GM21447 (cell line): ENCODE measurements at regions not wholly inside any gene's neighbourhood (a gene's known extent, or its start where the extent isn't known, plus 50 kb on each side); places are given as distances from the start of the nearest gene placed in this dataset.

Experiments used
- ATAC-seq: cut with Tn5 transposase; IDR thresholded peaks from one replicate; pipeline ENCODE4 v1.9.1; 2021; ENCODE audit not compliant: unreplicated experiment

DNA sequence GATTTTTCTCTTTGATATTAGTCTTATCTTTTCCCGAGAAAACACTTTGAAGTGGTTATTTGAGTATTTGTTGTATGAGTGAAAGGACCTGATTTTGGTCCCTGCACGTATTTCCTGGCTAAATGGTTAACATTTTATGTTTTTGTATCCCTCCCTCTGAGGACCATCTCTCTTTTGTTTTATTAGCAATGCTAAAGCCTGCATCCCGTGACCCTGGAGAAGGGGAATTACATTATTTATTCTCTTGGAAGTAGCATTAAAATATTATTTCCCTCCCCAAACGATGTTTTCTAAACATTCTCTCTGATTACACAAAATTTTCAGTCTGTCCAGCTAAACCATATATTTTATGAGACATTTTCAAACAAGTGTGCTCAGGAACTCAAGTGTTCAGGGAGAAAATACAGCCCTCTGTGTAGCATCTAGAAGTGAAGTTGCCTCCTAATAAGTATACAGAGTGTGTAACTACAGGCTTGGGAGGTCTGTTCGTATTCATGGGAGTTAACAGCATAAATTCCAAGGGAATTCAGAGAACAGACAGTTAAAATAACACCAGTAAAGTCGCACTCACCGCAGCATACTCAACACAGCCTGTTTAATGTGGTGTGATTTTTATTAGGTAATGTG, 163.8 kb upstream of the NPVF start:
- no peak for ATAC-seq

DNA sequence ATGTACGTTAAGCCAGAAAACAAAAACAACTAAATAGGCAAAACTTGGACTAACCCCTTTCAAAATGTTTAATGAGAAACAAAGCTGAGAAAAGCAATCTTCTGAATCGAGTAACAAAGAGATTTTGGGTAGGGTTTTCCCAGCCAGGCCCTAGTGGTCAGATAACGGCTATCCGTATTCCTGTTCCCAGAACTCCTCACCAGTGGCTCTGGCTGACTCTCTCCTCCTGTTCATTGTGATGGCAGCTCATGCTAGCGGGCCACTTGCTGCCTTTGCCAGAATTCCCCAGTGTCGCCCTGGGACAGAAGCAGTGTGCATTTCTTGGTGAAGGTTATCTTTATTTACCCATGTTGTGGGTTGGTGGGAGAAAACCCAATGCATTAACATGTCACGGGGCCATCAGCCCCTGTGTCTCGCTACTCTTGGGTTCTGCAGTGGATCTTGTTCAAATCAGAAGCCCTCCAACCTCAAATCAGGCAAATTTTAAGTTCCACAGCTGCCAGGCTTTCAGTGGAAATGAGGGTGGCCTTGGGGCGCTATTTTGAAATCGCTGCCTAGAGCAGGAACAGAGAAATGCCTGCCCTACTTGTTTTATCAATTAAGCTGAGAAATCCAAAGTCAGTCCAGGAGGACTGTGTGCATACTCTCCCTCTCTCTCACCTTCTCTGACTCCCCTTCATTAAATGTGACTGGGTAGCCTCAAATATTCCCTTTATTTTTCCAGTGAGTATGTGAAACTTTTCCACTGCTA, 164.5 kb upstream of the NPVF start:
- ATAC-seq: no peak

DNA sequence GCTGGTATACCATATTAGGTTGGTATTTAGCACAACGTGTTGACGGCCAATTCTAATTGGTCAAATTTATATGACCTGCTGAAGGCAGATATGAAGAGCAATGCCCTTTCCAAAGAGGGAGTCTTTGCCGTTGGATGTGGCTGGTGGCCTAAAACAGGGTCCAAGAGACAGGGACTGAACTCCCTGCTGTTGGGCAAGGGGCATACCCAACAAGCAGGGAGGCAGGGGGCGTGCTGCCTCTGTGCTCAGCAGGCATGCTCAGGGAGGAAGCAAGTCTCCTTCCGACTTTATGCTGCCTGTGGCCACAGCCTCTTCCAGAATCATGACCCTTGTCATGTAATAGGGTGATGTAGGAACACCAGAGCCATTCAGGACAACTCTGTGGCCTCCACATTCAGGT, 167.7 kb upstream of the NPVF start:
- ATAC-seq: no peak

DNA sequence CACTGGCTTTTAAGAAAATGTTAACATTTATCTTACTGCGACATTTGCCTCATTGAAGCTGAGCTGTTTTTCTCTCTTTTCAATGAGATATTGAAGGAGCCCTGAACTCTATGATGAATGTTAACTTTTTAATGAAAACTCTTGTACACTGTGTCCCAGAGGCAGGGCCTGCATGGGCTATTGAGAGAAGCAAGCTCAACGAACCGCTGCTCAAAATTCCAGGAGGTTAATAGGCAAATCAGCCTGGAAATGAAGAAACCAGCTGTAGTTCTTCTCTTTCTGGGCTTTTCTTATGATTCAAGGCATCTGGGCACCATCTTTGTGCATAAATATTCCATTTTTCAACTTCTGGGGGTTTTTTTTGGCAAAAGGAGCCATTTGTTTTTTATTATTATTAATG, 168.4 kb upstream of the NPVF start:
- no peak for ATAC-seq

DNA sequence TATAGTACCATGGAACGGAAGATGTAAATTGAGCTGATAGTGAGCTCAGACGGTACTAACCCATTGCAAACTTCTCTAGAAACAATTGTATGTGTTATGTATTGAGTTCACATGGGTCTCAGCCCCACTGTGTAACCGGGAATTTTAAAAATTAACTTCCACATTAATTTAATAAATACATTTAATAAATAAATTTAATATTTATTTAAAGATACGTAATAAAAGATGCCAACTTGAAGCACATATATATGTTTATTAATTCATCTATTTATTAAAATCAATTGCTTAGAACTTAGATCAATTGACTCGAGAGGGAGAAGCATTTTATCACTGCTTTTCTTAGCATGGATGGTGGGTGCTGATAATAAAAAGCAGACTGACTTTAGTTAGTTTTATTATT, 170.1 kb upstream of the NPVF start:
- ATAC-seq: no peak

DNA sequence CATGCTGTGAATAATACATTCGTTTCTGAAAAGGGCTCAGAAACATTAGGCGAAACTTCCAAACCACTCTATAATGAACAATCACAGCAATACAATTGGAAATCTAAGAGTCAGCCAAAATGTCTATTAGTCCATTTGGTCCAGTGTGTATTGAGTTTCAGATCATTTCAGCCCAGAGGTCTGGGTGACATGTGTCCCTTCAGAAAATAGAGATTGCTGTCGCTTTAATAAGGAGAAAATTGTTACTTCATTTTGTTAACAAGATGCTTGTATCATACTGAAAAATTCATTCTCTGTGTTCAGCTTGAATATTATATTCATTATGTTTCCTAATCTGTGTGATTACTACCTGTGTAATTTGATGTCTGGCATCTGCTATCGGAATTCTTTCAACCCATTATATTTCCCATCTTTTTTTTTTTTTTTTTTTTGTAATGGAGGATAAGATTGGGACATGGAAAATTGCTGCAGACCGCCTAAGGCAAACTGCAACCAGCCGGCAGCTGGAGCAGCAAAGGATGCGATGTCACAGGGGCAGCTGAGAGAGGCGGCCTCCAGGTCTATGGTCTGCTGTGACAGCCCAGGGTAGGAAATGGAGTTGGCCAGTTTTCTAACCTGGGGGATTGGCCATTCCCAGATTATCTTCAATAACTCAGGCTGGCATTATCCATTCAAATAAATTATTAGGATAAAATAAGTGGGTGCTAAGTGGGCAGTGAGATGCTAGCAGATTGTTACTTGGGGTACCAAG, 170.9 kb upstream of the NPVF start:
- no peak for ATAC-seq

DNA sequence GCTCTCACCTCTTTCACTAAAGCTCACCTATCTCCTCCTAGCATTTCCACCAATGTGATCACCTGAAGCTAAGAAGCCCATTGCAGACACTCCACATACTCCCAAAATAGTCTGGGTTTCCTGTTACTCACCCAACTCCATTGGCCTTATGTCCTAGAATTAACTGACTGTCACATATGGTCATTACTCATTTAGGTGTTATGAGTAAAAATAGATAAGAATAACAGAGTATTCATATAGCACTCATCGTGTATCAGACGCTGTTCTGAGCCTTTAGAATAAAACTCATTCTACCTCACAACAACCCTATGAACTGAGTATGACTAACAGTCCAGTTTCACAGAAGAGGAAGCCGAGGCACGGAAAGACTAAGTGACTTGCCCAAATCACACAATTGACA, 174.2 kb upstream of the NPVF start:
- no peak for ATAC-seq

DNA sequence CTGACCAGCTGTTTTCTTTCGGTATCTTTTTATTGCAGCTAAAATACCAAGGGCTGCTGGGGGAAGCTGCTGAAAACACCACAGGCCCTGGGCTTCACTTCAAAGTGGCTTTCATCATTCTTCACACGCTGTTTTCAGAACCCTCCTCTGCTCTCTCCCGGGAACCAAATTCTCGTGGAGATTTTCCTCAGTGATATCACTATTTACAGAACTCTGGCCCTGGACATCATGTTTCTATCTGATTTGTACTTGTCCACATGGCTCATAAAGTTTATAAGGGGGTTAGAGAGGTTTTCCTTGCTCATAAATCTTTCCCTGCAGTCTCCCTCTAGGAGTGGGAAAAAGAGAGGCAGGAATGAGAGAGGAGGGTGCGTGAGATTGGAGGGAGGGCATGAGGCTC, 177.4 kb upstream of the NPVF start:
- no peak for ATAC-seq

DNA sequence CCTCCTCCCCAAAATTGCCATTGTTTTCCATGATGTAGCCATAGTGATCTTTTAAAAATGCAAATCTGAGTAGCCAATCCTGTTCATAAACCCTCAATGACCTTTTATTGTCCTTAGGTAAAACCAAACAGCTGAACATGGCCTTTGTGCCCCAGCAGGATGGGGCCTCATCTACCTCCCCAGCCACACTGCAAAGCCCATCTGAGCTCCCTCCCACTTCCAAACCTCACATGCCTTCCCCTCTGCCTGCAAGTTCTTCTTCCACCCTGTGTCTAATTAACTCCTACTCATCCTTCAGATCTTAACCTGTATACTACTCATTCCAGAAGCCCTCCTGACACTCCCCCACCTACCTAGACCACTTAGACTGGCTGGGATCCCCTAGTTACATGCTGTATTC, 178.8 kb upstream of the NPVF start:
- ATAC-seq: no peak

DNA sequence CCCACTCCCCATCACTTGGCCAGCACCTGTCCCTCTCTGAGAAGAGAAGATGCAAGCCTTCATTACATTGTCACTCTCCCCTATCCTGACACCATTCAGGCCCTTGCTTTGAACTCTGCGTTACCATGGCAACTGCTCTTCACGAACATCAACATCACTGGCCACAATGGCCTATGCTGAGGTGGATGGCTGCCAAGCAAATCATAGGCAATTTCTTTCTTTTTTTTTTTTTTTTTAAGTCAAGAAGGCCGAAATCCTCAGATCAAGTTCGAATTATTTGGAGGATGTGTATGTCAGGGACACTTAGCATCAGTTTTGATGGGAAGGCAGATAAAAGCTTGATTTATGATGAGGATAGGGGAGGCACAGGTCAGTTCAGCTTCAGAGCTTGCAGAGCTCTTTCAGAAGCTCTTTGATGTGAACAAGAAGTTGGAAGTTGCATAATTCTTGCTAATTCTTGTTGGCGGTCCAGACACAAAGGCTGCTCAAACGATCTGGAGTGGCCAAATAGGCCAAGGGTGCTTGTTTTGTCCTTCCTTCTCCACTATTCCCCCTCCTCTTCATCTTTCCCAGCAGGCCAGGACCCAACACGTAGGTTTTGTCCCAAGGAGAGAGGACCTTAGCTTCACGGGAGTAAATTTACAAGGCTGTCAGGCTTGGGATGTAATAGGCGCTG, 179.9 kb upstream of the NPVF start:
- ATAC-seq: no peak

DNA sequence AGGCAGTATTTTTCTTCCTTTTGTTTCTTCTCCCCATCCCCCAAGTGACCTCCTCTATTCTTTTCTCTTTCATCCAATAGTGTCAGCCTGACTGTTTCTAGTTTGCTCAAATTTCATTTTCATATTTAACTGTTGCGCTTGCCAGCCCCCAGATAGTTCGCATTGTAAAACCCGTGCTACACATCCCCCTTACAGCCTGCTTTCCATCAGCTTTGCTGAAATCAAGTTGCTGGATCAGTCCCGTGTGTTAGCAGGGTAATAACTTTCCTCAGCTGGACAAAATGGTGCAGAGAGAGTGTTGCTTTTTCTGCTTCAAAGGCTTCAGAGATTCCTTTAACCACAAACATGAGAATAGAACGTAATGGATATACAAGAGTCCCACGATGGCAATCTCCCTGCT, 180.6 kb upstream of the NPVF start:
- no peak for ATAC-seq

DNA sequence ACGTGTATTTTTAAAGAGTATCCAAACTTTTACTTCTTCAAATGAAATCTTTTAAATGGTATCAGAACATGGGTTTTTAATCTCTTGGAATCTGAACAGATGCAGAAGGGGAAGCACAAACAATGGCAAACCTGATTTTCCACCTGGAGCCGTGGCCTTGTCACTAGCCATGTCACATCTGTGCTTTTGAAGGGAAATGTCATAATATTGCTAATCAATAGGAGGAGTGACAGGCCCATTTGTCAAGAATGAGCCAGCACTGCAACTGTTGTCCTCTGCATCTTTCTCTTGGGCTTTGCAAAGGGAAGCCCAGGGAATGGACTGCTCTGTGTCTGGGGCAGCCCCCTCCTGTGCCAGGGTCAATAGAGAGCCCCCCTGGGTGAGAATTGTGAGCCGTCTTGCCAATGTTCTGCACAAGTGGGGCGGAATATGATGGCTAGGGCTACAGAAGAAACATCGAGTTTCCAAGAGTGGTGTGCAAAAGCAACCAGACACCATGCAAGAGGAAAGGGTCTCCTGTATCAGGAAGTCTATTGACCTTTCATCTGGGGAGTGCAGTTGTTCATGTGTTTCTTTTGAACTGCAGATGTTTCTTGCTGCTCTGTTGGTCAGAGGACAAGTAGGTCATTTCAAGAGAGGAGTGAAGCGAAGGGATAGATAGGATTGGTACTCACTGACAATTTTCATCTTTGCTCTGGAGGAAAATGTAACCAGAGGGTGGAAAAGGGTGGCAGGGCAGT, 181.8 kb upstream of the NPVF start:
- no peak for ATAC-seq

DNA sequence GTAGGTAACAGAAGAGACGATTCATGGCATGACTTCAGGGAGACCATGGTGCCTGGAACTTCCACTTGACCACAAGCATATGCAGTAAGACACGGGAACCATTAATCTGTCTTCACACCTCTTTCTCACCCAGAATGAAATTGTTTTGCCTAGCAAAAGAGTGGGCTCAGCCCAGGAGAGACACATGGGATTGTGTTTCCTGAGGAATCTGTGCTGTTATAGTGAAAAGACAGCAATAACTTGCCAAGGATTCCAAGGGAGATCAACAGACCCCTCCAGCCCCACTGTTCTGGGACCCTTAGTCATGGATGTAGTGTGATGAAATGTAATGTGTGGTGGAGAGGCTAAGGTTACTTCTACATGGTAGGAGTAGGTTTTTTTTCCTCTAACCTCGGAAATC, 192.5 kb upstream of the NPVF start:
- ATAC-seq: no peak

DNA sequence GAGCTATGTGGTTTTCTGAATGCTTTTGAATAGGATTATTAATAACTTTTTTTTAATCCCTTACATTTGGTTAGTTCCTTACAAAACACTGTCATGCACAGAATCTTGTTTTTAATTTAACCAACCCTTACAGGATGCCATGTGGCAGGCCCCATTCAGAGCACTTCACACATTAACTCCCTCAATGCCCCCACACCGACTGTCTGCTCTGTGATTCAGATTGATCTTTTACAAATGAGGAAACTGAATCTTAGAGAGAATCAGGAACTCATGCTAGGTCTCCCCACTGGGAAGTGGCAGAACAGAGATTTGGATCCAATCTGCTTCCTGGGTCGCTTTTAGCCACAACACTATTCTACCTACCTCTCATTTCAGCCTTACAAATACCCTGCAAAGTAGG, 195.8 kb upstream of the NPVF start:
- no peak for ATAC-seq

DNA sequence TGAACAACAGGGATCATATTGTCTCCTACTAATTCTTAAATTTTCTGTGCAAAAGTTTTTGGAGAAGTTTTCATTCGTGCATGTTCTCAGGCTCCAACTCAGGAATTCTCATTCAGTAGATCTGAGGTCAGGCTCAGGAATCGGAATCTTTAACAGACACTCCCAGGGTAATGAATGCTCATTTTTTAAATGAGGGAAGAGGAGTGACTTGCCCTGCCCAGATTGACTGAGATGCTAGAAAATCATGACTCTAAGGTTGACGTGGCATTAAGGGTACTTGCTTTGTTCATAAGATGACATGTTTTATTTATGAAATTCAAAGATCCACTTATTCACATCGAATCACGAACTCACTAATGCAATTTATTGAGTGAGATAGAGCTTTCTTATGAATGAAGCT, 196.6 kb upstream of the NPVF start:
- no peak for ATAC-seq

DNA sequence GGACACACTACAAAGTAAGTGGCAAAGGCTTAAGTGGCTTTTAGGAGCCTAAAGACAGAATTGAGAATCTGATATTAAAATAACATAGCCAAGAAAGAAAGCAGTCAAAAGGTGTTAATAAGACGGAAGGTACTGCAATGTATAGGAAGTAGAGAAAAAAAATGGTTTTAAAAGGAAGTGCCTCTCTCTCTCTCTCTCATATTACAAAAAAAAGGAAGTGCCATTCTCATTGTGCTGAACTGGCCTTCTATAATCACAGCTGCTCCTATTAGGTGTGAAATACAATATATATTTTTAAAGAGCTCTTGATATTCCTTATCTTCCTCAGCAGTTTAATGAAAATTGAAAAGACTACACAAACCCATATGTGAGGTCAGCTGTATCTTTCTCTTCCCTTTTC, 199.4 kb upstream of the NPVF start:
- ATAC-seq: no peak

DNA sequence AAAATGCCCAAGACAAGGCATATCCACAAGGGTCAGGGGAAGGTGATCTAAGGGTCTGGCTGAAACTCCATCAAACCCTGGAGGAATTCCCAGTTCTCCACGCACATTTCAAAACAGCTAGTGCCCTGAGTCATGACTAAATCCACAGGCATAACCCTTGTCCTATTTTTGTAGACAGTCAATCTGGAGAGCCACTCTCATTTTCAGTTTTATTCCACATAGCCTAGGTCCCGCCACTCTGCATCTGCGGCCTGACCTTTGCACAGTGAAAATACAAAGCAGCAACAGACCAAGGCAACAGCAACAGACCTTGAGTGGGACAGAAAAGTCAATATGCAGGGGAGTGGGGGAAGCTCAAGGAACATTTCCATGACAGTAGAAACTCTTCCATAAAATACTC, 201.4 kb upstream of the NPVF start:
- ATAC-seq: no peak

DNA sequence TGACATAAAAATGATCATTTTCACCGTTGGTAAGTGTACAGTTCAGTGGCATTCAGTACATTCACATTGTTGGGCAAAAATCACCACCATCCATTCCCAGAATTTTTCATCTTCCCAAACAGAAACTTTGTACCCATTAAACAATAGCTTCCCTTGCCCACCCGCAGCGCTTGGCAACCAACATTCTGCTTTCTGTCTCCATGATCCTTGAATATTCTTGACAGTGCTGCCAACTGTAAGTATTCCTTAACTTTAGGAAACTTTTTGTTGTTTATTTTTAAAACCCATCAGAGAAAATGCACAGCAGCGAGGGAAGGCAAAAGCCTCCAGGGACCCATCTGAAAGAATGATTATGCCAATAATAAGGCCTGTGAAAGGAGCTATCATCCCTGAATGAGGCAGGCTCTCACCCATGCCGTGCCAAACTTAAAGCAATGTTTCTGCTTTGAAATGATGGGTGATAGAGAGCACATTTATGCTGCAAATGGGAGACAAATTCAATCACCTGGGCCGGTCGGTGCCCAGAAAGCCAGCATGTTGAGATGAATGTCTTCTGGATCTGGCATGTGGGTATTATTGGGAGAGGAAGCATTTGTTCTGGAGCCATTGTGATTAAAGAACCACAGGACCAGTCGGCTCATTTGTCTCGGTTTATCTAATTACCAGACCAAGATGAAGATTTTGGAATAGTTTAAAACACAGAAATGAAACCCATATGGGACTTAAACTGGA, 202.1 kb upstream of the NPVF start:
- no peak for ATAC-seq

DNA sequence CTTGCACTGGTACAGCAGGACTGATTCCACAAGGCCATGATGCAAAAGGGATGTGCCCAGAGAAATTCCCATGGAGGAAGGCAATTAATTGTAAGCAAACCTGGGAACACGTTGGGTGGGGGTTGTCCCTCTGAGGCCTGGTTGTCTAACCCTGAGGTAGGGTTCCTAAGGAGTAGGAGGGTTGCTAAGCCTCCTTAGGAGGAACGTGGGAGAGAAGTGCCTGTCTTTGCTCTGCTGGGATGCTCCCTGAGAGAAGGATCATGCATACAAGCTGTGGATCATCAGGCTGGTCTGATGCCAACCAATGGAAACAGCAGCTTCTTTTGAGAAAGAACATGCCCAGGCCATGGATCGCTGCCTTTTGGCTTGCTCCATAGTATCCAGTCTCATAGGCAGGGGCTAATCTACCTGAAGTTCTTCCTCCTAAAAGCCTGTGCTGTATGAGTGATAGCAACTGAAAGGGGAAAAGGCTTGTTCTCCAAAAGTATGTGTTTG, 203.7 kb upstream of the NPVF start:
- no peak for ATAC-seq

DNA sequence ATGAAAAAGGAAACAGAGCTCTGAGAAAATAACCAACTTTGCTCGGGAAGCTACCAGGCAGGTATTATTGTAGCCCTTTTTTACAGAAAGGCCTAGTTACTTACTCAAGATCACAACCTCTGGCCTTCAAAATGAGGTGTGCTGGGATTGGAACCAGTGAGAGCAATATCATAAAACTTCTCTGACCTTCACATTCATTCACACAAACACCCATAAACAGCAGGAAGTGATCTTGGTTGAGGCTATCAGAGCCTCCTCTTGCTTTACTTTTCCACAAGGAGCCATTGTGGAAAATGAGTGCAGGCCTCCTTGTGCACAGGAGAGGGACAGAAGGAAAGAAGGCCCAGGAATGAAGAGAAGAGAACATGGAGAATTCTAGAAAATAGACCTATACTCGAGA, 204.5 kb upstream of the NPVF start:
- ATAC-seq: no peak
